SK-N-SH treated with all-trans-retinoic acid at 6 μM for 48 hours (cell line): ENCODE measurements at regions not wholly inside any gene's neighbourhood (a gene's known extent, or its start where the extent isn't known, plus 50 kb on each side); places are given as distances from the start of the nearest gene placed in this dataset.

Experiments
- ATAC-seq: fragments of 200-7000 bp; cut with Tn5 transposase; 3 replicates; pipeline ENCODE4 v1.9.1; 2020; ENCODE audit warnings: mild to moderate bottlenecking, moderate library complexity
- ARNTL ChIP-seq: fragments of 450-650 bp; formaldehyde crosslinking; IDR thresholded peaks from 2 replicates; pipeline ENCODE4 v1.5.0; 2020; ENCODE audit warnings: low read depth, mild to moderate bottlenecking, moderate library complexity, borderline replicate concordance
- BACH2 ChIP-seq: fragments of 250-450 bp; sonication (Bioruptor Pico); IDR thresholded peaks from 2 replicates; pipeline ENCODE4 v1.9.0; 2021; ENCODE audit warnings: mild to moderate bottlenecking, borderline replicate concordance
- ESRRG ChIP-seq: fragments of 250-450 bp; sonication (Bioruptor Pico); IDR thresholded peaks from 2 replicates; pipeline ENCODE4 v1.6.1; 2021; ENCODE audit warnings: mild to moderate bottlenecking
- GLIS3 ChIP-seq: fragments of 250-450 bp; sonication (Bioruptor Pico); IDR thresholded peaks from 2 replicates; pipeline ENCODE4 v1.5.0; 2020; ENCODE audit warnings: mild to moderate bottlenecking, moderate library complexity
- ISL1 ChIP-seq: fragments of 250-450 bp; sonication (Bioruptor Pico); IDR thresholded peaks from 2 replicates; pipeline ENCODE4 v2.1.2; 2022; ENCODE audit warnings: mild to moderate bottlenecking, moderate library complexity
- OSR1 ChIP-seq: fragments of 250-450 bp; sonication (Bioruptor Pico); IDR thresholded peaks from 2 replicates; pipeline ENCODE4 v1.8.0; 2022; ENCODE audit warnings: moderate library complexity, mild to moderate bottlenecking, inconsistent platforms
- PPARA ChIP-seq: fragments of 250-450 bp; sonication (Bioruptor Pico); IDR thresholded peaks from 2 replicates; pipeline ENCODE4 v1.5.0; 2020; ENCODE audit warnings: mild to moderate bottlenecking, borderline replicate concordance
- RARB ChIP-seq: fragments of 250-450 bp; sonication (Bioruptor Pico); IDR thresholded peaks from 2 replicates; pipeline ENCODE4 v1.8.0; 2021; ENCODE audit warnings: mild to moderate bottlenecking, moderate library complexity
- SNAI2 ChIP-seq: fragments of 250-450 bp; sonication (Bioruptor Pico); IDR thresholded peaks from 2 replicates; pipeline ENCODE4 v1.5.0; 2020; ENCODE audit warnings: mild to moderate bottlenecking, moderate library complexity
- TCF4 ChIP-seq: fragments of 250-450 bp; sonication (Bioruptor Pico); IDR thresholded peaks from 2 replicates; pipeline ENCODE4 v1.8.0; 2021; ENCODE audit warnings: mild to moderate bottlenecking, moderate library complexity, borderline replicate concordance
- TOX ChIP-seq: fragments of 250-450 bp; sonication (Bioruptor Pico); IDR thresholded peaks from 2 replicates; pipeline ENCODE4 v1.8.0; 2021; ENCODE audit warnings: mild to moderate bottlenecking, moderate library complexity, borderline replicate concordance
- ZC3H10 ChIP-seq: fragments of 250-450 bp; sonication (Bioruptor Pico); IDR thresholded peaks from 2 replicates; pipeline ENCODE4 v1.5.1; 2021; ENCODE audit warnings: mild to moderate bottlenecking, moderate library complexity
- ZFP3 ChIP-seq: fragments of 250-450 bp; sonication (Bioruptor Pico); IDR thresholded peaks from 2 replicates; pipeline ENCODE4 v1.5.0; 2020; ENCODE audit warnings: mild to moderate bottlenecking, moderate library complexity
- ZFP30 ChIP-seq: fragments of 450-650 bp; formaldehyde crosslinking; IDR thresholded peaks from 2 replicates; pipeline ENCODE4 v1.5.0; 2022; ENCODE audit warnings: mild to moderate bottlenecking, moderate library complexity
- ZNF565 ChIP-seq: fragments of 450-650 bp; formaldehyde crosslinking; conservative IDR thresholded peaks from 2 replicates; pipeline ENCODE4 v1.5.0; 2020; ENCODE audit warnings: low read depth, mild to moderate bottlenecking, moderate library complexity
- ZNF70 ChIP-seq: fragments of 450-650 bp; formaldehyde crosslinking; IDR thresholded peaks from 2 replicates; pipeline ENCODE4 v1.5.0; 2020; ENCODE audit warnings: mild to moderate bottlenecking, moderate library complexity
- ZNF8 ChIP-seq: fragments of 450-650 bp; formaldehyde crosslinking; IDR thresholded peaks from 2 replicates; pipeline ENCODE4 v1.5.0; 2020; ENCODE audit warnings: mild to moderate bottlenecking, moderate library complexity
- TF ChIP-seq, protein P1 (sequence below): fragments of 250-450 bp; sonication (Bioruptor Pico); IDR thresholded peaks from 2 replicates; pipeline ENCODE4 v1.5.1; 2020; ENCODE audit warnings: low read depth, mild to moderate bottlenecking, moderate library complexity
- TF ChIP-seq, protein P2 (sequence below): fragments of 250-450 bp; sonication (Bioruptor Pico); IDR thresholded peaks from 2 replicates; pipeline ENCODE4 v1.5.1; 2021; ENCODE audit warnings: mild to moderate bottlenecking, moderate library complexity
- TF ChIP-seq, protein P3 (sequence below): fragments of 250-450 bp; sonication (Bioruptor Pico); IDR thresholded peaks from 2 replicates; pipeline ENCODE4 v1.8.0; 2021; ENCODE audit warnings: low read depth, mild to moderate bottlenecking, moderate library complexity, borderline replicate concordance
- TF ChIP-seq, protein P4 (sequence below): fragments of 250-450 bp; sonication (Bioruptor Pico); IDR thresholded peaks from 2 replicates; pipeline ENCODE4 v1.5.0; 2020; ENCODE audit warnings: mild to moderate bottlenecking, moderate library complexity
- TF ChIP-seq, protein P5 (sequence below): fragments of 250-450 bp; sonication (Bioruptor Pico); IDR thresholded peaks from 2 replicates; pipeline ENCODE4 v1.8.0; 2020; ENCODE audit warnings: mild to moderate bottlenecking, moderate library complexity, borderline replicate concordance

DNA sequence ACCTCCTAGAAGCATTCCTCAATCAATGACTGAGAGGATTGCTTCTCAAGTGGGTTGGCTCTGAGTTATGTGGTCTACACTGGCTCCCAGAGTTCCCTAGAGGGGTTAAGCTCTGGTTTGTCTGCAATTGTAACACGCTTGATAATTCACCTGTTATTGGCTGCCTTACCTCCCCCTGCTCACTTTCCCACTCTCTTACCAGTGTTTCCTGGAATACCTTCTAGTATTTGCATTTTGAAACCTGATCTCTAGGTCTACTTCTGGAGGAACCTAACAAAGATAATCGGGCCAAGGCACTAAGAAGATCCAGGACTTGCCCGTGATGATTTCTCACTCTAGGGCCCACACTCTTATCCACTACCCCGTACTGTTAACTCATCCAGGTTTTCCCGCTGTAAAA, 110.1 kb upstream of the MAP3K1 start:
- no peak for ATAC-seq
- TF ChIP-seq RARB (no peak), SNAI2 (CRISPR knock-in tag) (no peak), ESRRG (CRISPR knock-in tag) (no peak), ISL1 (no peak), ZNF8 (CRISPR knock-in tag) (no peak), OSR1 (CRISPR knock-in tag) (no peak), PPARA (CRISPR knock-in tag) (no peak), BACH2 (CRISPR knock-in tag) (no peak), ZNF70 (no peak), ZC3H10 (CRISPR knock-in tag) (no peak), GLIS3 (CRISPR knock-in tag) (no peak), ZFP30 (CRISPR knock-in tag) (no peak), TCF4 (CRISPR knock-in tag) (no peak)
- TF ChIP-seq, protein P1, sequence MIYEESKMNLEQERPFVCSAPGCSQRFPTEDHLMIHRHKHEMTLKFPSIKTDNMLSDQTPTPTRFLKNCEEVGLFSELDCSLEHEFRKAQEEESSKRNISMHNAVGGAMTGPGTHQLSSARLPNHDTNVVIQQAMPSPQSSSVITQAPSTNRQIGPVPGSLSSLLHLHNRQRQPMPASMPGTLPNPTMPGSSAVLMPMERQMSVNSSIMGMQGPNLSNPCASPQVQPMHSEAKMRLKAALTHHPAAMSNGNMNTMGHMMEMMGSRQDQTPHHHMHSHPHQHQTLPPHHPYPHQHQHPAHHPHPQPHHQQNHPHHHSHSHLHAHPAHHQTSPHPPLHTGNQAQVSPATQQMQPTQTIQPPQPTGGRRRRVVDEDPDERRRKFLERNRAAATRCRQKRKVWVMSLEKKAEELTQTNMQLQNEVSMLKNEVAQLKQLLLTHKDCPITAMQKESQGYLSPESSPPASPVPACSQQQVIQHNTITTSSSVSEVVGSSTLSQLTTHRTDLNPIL (CRISPR knock-in tag), result no peak
- TF ChIP-seq, protein P2, sequence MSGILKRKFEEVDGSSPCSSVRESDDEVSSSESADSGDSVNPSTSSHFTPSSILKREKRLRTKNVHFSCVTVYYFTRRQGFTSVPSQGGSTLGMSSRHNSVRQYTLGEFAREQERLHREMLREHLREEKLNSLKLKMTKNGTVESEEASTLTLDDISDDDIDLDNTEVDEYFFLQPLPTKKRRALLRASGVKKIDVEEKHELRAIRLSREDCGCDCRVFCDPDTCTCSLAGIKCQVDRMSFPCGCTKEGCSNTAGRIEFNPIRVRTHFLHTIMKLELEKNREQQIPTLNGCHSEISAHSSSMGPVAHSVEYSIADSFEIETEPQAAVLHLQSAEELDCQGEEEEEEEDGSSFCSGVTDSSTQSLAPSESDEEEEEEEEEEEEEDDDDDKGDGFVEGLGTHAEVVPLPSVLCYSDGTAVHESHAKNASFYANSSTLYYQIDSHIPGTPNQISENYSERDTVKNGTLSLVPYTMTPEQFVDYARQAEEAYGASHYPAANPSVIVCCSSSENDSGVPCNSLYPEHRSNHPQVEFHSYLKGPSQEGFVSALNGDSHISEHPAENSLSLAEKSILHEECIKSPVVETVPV (CRISPR knock-in tag), result no peak
- TF ChIP-seq, protein P3, sequence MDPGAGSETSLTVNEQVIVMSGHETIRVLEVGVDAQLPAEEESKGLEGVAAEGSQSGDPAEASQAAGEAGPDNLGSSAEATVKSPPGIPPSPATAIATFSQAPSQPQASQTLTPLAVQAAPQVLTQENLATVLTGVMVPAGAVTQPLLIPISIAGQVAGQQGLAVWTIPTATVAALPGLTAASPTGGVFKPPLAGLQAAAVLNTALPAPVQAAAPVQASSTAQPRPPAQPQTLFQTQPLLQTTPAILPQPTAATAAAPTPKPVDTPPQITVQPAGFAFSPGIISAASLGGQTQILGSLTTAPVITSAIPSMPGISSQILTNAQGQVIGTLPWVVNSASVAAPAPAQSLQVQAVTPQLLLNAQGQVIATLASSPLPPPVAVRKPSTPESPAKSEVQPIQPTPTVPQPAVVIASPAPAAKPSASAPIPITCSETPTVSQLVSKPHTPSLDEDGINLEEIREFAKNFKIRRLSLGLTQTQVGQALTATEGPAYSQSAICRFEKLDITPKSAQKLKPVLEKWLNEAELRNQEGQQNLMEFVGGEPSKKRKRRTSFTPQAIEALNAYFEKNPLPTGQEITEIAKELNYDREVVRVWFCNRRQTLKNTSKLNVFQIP (CRISPR knock-in tag), result no peak

DNA sequence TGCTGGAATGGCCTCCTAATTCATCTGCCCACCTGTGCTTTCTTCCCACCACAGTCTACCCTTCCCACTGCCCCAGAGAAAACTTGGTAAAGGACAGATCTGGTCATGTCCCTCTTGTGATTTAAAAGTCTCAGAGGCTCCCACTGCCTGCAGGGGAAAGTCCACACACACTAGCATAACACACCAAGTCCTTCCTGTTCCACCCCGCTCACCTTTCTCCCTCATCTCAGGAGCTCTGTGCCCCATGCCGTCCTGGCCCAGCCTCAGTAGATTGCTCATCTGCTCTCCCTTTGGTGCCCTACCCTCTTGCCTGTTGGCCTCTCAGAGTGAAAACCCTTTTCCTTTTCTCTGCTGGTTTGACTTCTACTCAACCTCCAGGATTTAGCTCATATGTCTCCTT, 111.4 kb upstream of the MAP3K1 start:
- TF ChIP-seq ARNTL (CRISPR knock-in tag), result no peak
- no peak for TF ChIP-seq ZFP3
- no peak for TF ChIP-seq SNAI2 (CRISPR knock-in tag)
- TF ChIP-seq, protein P3 (CRISPR knock-in tag), result no peak
- no peak for TF ChIP-seq OSR1 (CRISPR knock-in tag)
- TF ChIP-seq BACH2 (CRISPR knock-in tag), result no peak
- no peak for TF ChIP-seq TCF4 (CRISPR knock-in tag)
- TF ChIP-seq, all 23 proteins: peak for 0
- ATAC-seq, result no peak

DNA sequence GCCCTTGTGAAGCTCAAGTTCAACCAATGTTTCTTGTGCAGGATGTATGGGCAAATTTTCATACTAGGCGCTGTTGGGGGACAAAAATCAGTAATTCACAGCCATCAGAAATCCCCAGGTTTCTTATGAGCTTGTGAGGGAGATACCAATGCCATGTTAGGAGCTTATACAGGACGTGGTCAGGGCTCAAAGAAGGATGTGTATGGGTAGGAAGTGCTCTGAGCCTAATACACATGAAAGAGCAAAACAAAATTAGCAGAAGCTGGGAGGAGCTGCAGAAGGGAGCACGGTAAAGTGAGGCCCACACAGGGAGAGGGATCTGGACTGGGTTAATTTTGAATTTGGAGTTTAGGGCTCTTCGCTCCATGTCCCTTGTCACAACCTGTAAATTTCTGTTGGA, 114.6 kb upstream of the MAP3K1 start:
- no peak for ATAC-seq

DNA sequence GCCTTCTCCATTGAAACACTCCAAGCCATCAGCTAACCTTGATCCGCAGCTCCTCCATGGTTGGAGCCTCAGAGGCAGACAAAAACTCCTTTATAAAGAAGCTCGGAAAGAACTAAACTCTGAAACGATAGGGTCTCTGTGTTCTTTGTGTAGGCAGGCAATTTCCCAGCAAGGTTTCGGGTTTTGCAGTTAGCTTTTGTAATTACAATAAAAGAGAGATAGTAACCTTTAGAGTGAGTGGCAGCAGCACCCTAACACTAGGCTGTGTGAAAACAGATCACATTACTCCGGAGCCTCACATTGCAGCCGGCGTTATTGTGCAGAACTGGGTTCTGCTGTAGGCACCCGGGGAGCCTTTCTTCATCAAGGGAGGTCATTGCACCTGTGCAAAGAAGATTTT, 115.8 kb upstream of the MAP3K1 start:
- no peak for ATAC-seq
- no peak for TF ChIP-seq RARB
- TF ChIP-seq ZFP30 (CRISPR knock-in tag), result no peak
- TF ChIP-seq, protein P4, sequence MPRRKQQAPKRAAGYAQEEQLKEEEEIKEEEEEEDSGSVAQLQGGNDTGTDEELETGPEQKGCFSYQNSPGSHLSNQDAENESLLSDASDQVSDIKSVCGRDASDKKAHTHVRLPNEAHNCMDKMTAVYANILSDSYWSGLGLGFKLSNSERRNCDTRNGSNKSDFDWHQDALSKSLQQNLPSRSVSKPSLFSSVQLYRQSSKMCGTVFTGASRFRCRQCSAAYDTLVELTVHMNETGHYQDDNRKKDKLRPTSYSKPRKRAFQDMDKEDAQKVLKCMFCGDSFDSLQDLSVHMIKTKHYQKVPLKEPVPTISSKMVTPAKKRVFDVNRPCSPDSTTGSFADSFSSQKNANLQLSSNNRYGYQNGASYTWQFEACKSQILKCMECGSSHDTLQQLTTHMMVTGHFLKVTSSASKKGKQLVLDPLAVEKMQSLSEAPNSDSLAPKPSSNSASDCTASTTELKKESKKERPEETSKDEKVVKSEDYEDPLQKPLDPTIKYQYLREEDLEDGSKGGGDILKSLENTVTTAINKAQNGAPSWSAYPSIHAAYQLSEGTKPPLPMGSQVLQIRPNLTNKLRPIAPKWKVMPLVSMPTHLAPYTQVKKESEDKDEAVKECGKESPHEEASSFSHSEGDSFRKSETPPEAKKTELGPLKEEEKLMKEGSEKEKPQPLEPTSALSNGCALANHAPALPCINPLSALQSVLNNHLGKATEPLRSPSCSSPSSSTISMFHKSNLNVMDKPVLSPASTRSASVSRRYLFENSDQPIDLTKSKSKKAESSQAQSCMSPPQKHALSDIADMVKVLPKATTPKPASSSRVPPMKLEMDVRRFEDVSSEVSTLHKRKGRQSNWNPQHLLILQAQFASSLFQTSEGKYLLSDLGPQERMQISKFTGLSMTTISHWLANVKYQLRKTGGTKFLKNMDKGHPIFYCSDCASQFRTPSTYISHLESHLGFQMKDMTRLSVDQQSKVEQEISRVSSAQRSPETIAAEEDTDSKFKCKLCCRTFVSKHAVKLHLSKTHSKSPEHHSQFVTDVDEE (CRISPR knock-in tag), result no peak
- no peak for TF ChIP-seq OSR1 (CRISPR knock-in tag)
- no peak for TF ChIP-seq ZFP3
- TF ChIP-seq, protein P1 (CRISPR knock-in tag), result no peak
- TF ChIP-seq ISL1, result no peak
- no peak for TF ChIP-seq ZNF8 (CRISPR knock-in tag)
- TF ChIP-seq PPARA (CRISPR knock-in tag), result no peak
- TF ChIP-seq SNAI2 (CRISPR knock-in tag), result no peak

More for the DNA sequence above, 114.6 kb upstream of the MAP3K1 start:
- TF ChIP-seq BACH2 (CRISPR knock-in tag) (no peak), TOX (no peak), ZFP3 (no peak), TCF4 (CRISPR knock-in tag) (no peak), ISL1 (no peak), SNAI2 (CRISPR knock-in tag) (no peak), OSR1 (CRISPR knock-in tag) (no peak), ZNF565 (CRISPR knock-in tag) (no peak), PPARA (CRISPR knock-in tag) (no peak)
- TF ChIP-seq, protein P5, sequence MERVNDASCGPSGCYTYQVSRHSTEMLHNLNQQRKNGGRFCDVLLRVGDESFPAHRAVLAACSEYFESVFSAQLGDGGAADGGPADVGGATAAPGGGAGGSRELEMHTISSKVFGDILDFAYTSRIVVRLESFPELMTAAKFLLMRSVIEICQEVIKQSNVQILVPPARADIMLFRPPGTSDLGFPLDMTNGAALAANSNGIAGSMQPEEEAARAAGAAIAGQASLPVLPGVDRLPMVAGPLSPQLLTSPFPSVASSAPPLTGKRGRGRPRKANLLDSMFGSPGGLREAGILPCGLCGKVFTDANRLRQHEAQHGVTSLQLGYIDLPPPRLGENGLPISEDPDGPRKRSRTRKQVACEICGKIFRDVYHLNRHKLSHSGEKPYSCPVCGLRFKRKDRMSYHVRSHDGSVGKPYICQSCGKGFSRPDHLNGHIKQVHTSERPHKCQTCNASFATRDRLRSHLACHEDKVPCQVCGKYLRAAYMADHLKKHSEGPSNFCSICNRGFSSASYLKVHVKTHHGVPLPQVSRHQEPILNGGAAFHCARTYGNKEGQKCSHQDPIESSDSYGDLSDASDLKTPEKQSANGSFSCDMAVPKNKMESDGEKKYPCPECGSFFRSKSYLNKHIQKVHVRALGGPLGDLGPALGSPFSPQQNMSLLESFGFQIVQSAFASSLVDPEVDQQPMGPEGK (CRISPR knock-in tag), result no peak
